NOMO-1 treated with dmso at 0.1 percent for 144 hours (cell line): ENCODE measurements at regions not wholly inside any gene's neighbourhood (a gene's known extent, or its start where the extent isn't known, plus 50 kb on each side); places are given as distances from the start of the nearest gene placed in this dataset.
"Not testable (repeated sequence)": the region's sequence is repeated elsewhere in the genome, so short reads cannot be mapped to it uniquely, and the experiment has no call there.

Source experiments
- DNase-seq: peaks from one replicate; lab custom pipeline; 2025; ENCODE audit not compliant: unreplicated experiment; lab: John Stamatoyannopoulos, UW

DNA sequence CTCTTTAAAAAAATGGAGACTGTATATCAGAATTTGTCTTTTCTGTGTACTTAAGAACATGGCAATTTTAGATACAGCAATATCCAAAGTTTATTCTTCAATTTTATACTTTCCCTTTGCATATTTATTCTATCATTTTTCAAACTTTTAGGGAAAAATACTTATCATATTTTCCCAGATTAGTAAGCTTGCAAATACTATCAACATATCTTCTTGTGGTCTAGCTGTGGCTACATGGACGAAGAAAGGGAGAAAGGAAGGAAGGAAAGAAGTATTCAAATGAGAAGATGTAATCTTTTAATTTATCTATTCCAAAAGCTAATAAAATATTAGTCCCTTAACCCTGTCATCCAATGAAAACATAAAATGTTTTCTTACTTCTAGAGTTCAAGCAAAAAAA lies 797.8 kb upstream of the GALNTL6 start:
- no peak for DNase-seq

GRCh38 chr4:171007618-171008390 lies 805.4 kb upstream of the GALNTL6 start:
- DNase-seq: no peak

- DNase-seq: no peak
Observed at GRCh38 chr4:171002246-171002645, 811.0 kb upstream of the GALNTL6 start.

DNA sequence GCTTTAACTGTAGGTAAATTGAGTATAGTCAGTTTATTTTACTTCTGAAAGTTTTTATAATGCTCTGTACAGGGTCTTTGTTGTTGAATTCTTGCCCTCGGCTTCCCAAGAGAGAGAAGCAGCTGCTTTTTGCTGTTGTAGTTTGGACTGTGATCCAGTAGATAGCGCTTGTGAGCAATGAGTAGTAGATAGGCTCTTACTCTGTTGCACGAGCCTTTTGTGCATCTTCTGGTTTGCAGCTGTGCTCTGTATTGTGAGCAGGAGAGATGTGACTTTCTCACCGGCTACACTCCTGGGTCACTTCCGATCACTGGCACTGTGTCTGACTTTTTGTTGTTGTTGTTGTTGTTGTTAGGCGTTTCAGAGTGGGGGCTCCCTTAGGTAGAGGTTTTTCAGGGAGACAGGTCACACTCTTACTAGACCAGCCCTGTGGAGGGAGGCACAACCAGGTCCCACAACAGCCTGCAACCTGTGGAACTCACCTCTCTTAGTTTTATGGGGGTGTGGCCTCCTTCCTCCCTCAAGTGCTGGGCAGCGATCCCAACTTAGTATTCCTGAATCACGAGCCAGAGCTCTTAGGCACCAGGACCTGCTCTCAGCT lies 822.1 kb upstream of the GALNTL6 start:
- peak; percentile 5 for DNase-seq

GRCh38 chr4:170988446-170988845 lies 824.8 kb upstream of the GALNTL6 start:
- DNase-seq: no peak

GRCh38 chr4:170979736-170980135 lies 833.5 kb upstream of the GALNTL6 start:
- DNase-seq: no peak

- no peak for DNase-seq
Observed at GRCh38 chr4:170978990-170979389, 834.2 kb upstream of the GALNTL6 start.

DNA sequence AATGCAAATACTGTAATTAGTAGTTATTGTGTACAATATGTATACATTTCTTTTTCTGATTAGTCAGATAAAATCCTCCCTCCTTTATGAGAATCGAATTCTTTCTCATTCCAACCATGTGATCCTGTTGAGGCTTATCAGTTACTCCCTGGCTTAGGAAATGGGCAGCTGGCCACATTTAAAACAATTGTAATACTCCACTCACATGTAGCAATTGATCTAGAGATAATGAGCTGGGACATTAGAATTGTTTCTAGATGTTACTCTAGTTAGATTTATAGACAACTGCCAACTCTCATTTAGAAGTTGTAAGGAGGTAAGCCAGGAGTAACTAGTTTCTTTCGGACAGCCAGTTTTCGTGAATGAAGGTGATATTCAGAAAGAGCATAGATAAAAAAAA lies 859.3 kb upstream of the AADAT start:
- no peak for DNase-seq

- no peak for DNase-seq
Observed at GRCh38 chr4:170940043-170940724, 850.4 kb upstream of the AADAT start.

- DNase-seq: no peak
Observed at GRCh38 chr4:170938588-170938987, 848.8 kb upstream of the AADAT start.

GRCh38 chr4:170931321-170931720 lies 841.6 kb upstream of the AADAT start:
- no peak for DNase-seq

GRCh38 chr4:170888660-170889059 lies 798.9 kb upstream of the AADAT start:
- DNase-seq: no peak

DNA sequence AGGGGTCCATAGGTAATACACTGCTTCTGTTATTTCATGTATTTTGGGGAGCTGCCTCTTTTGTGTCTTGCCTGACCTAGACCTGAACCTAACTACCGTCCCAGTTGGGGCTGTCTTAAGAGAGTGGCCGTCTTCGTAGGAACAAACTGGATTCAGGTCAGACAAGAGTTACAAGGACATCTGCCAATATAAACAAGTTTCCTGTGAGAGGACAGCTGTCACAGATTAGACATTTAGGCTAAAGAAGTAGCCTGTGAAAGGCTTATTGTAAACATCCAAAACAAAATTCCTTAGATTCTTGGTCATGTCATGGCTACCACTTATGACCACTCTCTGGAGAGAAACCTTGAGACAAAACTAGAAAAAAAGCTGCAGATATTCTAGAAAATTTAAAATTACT lies 797.6 kb upstream of the AADAT start:
- no peak for DNase-seq

DNA sequence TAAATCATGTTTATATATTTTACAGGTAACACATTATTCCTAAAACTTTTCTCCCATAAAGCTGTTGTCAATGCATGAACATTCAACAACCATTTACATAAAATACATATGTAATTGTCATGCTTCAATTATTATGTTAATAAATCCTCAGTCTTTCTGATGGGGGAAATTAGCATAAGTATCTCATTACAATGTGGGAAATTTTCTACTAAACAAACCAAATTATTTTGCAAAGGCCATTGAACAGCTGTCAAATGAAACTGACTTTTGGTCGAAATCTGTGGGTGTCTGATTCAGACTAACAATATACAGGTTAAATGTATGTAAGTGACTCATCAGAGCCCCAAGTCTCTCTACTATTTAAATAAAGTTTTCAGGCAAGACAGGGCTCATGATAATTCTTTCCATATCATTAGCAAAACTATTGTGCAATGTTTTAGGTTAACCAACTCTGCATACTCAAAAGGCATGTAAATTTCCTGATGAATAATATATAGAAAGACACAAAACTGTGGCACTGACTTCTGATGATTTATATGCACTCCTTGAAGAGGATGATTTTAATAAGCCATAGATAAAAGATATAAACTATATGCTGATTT lies 795.3 kb upstream of the AADAT start:
- no peak for DNase-seq

DNA sequence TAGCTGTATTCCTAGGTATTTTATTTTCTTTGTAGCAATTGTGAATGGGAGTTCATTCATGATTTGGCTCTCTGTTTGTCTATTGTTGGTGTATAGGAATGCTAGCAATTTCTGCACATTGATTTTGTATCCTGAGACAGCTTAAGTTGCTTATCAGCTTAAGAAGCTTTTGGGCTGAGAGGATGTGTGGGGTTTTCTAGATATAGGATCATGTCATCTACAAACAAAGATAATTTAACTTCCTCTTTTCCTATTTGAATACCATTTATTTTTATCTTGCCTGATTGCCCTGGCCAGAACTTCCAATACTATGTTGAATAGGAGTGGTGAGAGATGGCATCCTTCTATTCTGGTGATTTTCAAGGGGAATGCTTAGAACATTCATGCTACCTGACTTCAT lies 791.9 kb upstream of the AADAT start:
- DNase-seq: not testable (repeated sequence)

- no peak for DNase-seq
Observed at GRCh38 chr4:170875868-170876267, 786.1 kb upstream of the AADAT start.

GRCh38 chr4:170872794-170873193 lies 783.0 kb upstream of the AADAT start:
- DNase-seq: no peak

- no peak for DNase-seq
Observed at GRCh38 chr4:170868170-170868569, 778.4 kb upstream of the AADAT start.

DNA sequence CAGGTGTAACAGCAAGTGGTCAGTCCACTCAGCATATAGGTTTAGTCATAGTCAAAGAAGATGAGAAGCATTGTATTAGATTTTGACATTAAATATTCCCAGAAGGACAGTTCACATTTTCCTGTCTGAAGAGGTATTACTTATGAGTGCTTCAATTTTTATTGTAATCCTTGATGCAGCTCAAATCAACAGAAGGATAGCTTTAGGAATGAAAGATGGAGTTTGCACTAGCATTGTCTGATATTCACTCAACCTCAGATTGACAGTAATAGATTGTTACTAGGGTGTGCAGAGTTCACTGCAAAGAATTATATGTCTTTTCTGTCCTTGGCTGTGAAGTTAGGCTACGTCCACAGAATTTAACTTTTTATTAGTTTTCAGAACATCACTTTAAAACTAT lies 764.3 kb upstream of the AADAT start:
- no peak for DNase-seq

DNA sequence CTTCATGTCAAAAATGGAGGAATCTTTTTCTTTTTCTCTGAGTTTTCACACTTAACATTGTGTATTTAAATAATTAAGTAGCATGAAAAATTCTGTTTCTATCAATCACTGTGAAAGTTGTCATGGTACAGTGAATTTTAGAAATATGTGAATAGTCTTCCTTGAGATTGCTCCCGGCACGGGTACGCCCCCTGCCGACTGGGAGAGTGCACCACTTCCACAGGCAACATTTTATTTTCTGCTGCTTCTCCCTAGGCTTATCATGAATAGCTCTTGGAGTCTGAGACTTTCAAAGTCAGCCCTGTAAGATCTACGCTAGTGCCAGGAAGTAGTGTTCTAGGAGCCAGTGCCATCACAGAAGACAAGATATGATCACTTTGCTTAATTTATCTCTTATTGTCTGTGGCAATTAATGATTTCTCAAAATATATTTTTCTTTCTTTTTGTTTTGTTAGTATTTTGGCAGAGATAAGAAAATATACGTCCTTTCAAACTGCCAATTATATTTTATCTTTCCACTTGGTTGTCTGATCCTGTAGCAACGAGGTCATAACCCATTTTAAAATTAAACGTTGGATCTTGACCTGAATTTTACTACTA lies 763.8 kb upstream of the AADAT start:
- DNase-seq: no peak

DNA sequence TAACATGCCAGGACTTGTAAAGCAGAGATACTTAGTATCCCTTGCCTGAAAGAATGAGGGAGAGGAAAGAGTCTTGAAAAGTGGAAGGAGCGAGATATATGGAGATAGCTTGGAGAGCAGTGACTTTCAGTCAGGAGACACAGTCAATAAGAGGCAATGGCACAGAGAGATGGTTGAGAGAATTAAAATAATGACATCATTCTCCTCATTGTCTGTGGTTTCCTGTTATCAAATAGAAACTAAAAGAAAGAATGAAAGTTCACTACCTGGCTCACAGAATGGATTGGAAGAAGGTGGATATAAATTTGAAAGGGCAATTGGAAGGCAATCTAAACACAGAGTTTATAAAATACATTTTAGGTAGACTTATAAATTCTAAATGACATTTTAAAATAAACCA lies 760.2 kb upstream of the AADAT start:
- no peak for DNase-seq
